A549 (cell line): ENCODE measurements at regions not wholly inside any gene's neighbourhood (a gene's known extent, or its start where the extent isn't known, plus 50 kb on each side); places are given as distances from the start of the nearest gene placed in this dataset.

Experiments used
- ATAC-seq, 2 experiments: fragments of 200-7000 bp in 1 of 2; fragments of >200 bp in 1 of 2; cut with Nextera tagmentation in 1 of 2; cut with Tn5 transposase in 1 of 2; 3 replicates each; pipeline versions ENCODE4 v1.8.0 to v1.9.1; 2018 to 2020; ENCODE audit warnings: mild to moderate bottlenecking in 1 of 2, moderate library complexity in 1 of 2
- CTCF ChIA-PET: fragments of 300-600 bp; sonication (Branson Sonifier 250); formaldehyde crosslinking; extraction: SDS; loops from one replicate; lab custom pipeline; 2021; ENCODE audit warnings: antibody characterized with exemption, inconsistent platforms; lab: Yijun Ruan, JAX
- POLR2A ChIA-PET: fragments of 350-600 bp; formaldehyde crosslinking; extraction: SDS; loops from one replicate; lab custom pipeline; 2021; ENCODE audit warnings: antibody characterized with exemption, inconsistent platforms; lab: Yijun Ruan, JAX
- DNase-seq, 2 experiments: peaks; one replicate each; pipeline versions ENCODE4 v3.0.0 to v3.0.0-alpha.2; 2011 to 2016; ENCODE audit warnings: low read depth in 1 of 2, low spot score in 1 of 2
- FAIRE-seq: peaks from 2 replicates; lab custom pipeline; 2011; peaks lifted over from hg19 to GRCh38; lab: Jason Lieb, UNC
- H3K27ac ChIP-seq, 2 experiments: fragments of >200 bp; sonication (Bioruptor Twin); formaldehyde crosslinking; 3 replicates each; pipeline ENCODE4 v1.5.1; 2016 to 2017
- H3K4me1 ChIP-seq: fragments of >200 bp; sonication (Bioruptor Twin); formaldehyde crosslinking; 3 replicates; pipeline ENCODE4 v1.6.1; 2016
- H3K4me2 ChIP-seq: fragments of >200 bp; sonication (Bioruptor Twin); formaldehyde crosslinking; 3 replicates; pipeline ENCODE4 v1.6.1; 2016
- H3K4me3 ChIP-seq: fragments of >200 bp; sonication (Bioruptor Twin); formaldehyde crosslinking; 3 replicates; pipeline ENCODE4 v1.5.1; 2016
- H3K9me3 ChIP-seq: fragments of >200 bp; sonication (Bioruptor Twin); formaldehyde crosslinking; 3 replicates; pipeline ENCODE4 v1.6.1; 2016
- CBX8 ChIP-seq: fragments of 200-600 bp; sonication (generic); IDR thresholded peaks from 2 replicates; pipeline ENCODE4 v1.6.1; 2016
- CHD4 ChIP-seq: fragments of 200-600 bp; sonication (generic); IDR thresholded peaks from 2 replicates; pipeline ENCODE4 v1.6.1; 2016; ENCODE audit warnings: antibody characterized with exemption, mild to moderate bottlenecking, borderline replicate concordance
- EP300 ChIP-seq, 2 experiments: fragments of >200 bp; sonication (Bioruptor Twin); formaldehyde crosslinking; IDR thresholded peaks; 2 replicates in 1 of 2; 3 replicates in 1 of 2; pipeline ENCODE4 v1.6.1; 2016 to 2017
- HDAC2 ChIP-seq: fragments of 200-600 bp; sonication (generic); IDR thresholded peaks from 2 replicates; pipeline ENCODE4 v1.6.1; 2016
- HMGXB4 ChIP-seq: fragments of 250-450 bp; sonication (Bioruptor Pico); IDR thresholded peaks from 2 replicates; pipeline ENCODE4 v1.5.0; 2021; ENCODE audit warnings: mild to moderate bottlenecking, moderate library complexity, borderline replicate concordance
- HOXA7 ChIP-seq: fragments of 250-450 bp; sonication (Bioruptor Pico); IDR thresholded peaks from 2 replicates; pipeline ENCODE4 v1.5.0; 2020; ENCODE audit warnings: mild to moderate bottlenecking, moderate library complexity
- NPAS2 ChIP-seq: fragments of 250-450 bp; sonication (Bioruptor Pico); IDR thresholded peaks from 2 replicates; pipeline ENCODE4 v1.8.0; 2022; ENCODE audit warnings: mild to moderate bottlenecking, moderate library complexity, borderline replicate concordance
- NR3C1 ChIP-seq: fragments of >200 bp; sonication (Bioruptor Twin); formaldehyde crosslinking; IDR thresholded peaks from 3 replicates; pipeline ENCODE4 v1.6.1; 2017
- RARB ChIP-seq: fragments of 250-450 bp; sonication (Bioruptor Pico); IDR thresholded peaks from 2 replicates; pipeline ENCODE4 v1.8.0; 2021; ENCODE audit warnings: mild to moderate bottlenecking, moderate library complexity
- RNF2 ChIP-seq: fragments of 200-600 bp; sonication (generic); IDR thresholded peaks from 2 replicates; pipeline ENCODE4 v1.6.1; 2016; ENCODE audit warnings: low read depth, mild to moderate bottlenecking, antibody characterized with exemption, moderate library complexity, borderline replicate concordance
- SMC3 ChIP-seq: fragments of >200 bp; sonication (Bioruptor Twin); formaldehyde crosslinking; IDR thresholded peaks from 3 replicates; pipeline ENCODE4 v1.6.1; 2018; ENCODE audit warnings: inconsistent platforms
- SREBF2 ChIP-seq: fragments of 450-650 bp; IDR thresholded peaks from 2 replicates; pipeline ENCODE4 v1.6.1; 2014; ENCODE audit warnings: mild to moderate bottlenecking, moderate library complexity
- TP53 ChIP-seq: fragments of 250-450 bp; sonication (Bioruptor Pico); IDR thresholded peaks from 2 replicates; pipeline ENCODE4 v1.5.0; 2021; ENCODE audit warnings: mild to moderate bottlenecking, moderate library complexity
- ZSCAN20 ChIP-seq: fragments of 250-450 bp; sonication (Bioruptor Pico); IDR thresholded peaks from 2 replicates; pipeline ENCODE4 v1.8.0; 2022; ENCODE audit warnings: mild to moderate bottlenecking, moderate library complexity
- WGBS: methylation state at CpG from one replicate; pipeline ENCODE4 v1.1.6; 2017; ENCODE audit errors: missing lambda C conversion rate; 5-methylcytosine and 5-hydroxymethylcytosine counted together
- TF ChIP-seq, protein P1 (sequence below): fragments of >200 bp; sonication (Bioruptor Twin); formaldehyde crosslinking; IDR thresholded peaks from 2 replicates; pipeline ENCODE4 v1.6.1; 2016
- TF ChIP-seq, protein P2 (sequence below): IDR thresholded peaks from 2 replicates; pipeline ENCODE4 v1.6.1; 2012
- TF ChIP-seq, protein P3 (sequence below): IDR thresholded peaks from 2 replicates; pipeline ENCODE4 v1.6.1; 2012
- TF ChIP-seq, protein P4 (sequence below): fragments of >200 bp; sonication (Bioruptor Twin); formaldehyde crosslinking; IDR thresholded peaks from 3 replicates; pipeline ENCODE4 v1.6.1; 2016

- DNase-seq: no peak
- no peak overlapping the region for H3K27ac ChIP-seq
- CTCF ChIA-PET: interaction anchor here (0.6 kb wide), 1 partner anchor 557 kb away, joined by 3 read pairs; no protein-coding TSS in a partner anchor
- TF ChIP-seq NPAS2 (CRISPR knock-in tag) (no peak), RNF2 (no peak), RARB (no peak), NR3C1 (no peak), HMGXB4 (CRISPR knock-in tag) (no peak), ZSCAN20 (no peak), SREBF2 (no peak)
- TF ChIP-seq, all 56 proteins: peak for 0
- no peak for ATAC-seq
- FAIRE-seq: no peak
- H3K4me3 ChIP-seq: no peak overlapping the region
- WGBS: 63% methylated on average over 7 of the region's 7 CpGs
- no peak overlapping the region for H3K4me2 ChIP-seq
- no peaks in the 10 kb centered on the region for H3K9me3 ChIP-seq
- POLR2A ChIA-PET: no interaction called here
- no peaks in the 10 kb centered on the region for H3K4me1 ChIP-seq
Observed at GRCh38 chr14:95387826-95388445, 68.2 kb upstream of the CLMN start.

DNA sequence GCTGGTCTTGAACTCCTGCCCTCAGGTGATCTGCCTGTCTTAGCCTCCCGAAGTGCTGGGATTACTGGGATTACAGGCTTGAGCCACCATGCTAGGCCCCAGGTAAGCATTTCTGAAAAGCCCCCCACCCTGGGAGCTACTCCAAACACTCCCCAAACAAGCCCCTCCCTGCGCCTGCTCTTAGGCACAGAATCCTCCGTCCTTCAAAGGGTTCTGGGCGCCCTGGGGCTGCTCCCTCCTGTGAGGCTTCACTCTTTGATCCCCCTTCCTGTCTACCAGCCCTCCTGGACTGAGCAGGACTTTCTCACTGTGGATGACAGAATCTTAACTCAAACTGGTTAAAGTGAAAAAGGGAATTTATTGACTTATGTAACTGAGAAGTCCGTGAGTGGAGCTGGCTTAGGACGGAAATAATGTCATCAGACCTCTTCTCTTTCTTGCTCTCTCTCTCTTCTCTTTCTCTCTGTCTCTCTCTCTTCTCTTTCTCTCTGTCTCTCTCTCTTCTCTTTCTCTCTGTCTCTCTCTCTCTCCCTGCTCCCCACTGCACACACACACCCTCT, 66.9 kb upstream of the CLMN start:
- Histone ChIP-seq H3K9me3 (no peaks in the 10 kb centered on the region), H3K27ac (no peak overlapping the region), H3K4me3 (no peak overlapping the region), H3K4me2 (no peak overlapping the region), H3K4me1 (no peaks in the 10 kb centered on the region)
- CTCF ChIA-PET: interaction anchor here (1.3 kb wide), 1 partner anchor 46 kb away, joined by 3 read pairs; no protein-coding TSS in a partner anchor
- POLR2A ChIA-PET: no interaction called here
- DNase-seq (no peak), ATAC-seq (no peak)
- WGBS: 51% methylated on average over 6 of the region's 6 CpGs
- no peak for TF ChIP-seq NR3C1
- TF ChIP-seq, protein P1, sequence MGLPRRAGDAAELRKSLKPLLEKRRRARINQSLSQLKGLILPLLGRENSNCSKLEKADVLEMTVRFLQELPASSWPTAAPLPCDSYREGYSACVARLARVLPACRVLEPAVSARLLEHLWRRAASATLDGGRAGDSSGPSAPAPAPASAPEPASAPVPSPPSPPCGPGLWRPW: no peak
- TF ChIP-seq EP300 (IDR thresholded peaks at IDR 0.05): no peak
- no peak for TF ChIP-seq CHD4
- TF ChIP-seq, protein P2, sequence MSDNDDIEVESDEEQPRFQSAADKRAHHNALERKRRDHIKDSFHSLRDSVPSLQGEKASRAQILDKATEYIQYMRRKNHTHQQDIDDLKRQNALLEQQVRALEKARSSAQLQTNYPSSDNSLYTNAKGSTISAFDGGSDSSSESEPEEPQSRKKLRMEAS: no peak
- TF ChIP-seq TP53: no peak
- no peak for TF ChIP-seq HMGXB4 (CRISPR knock-in tag)
- TF ChIP-seq CBX8: no peak
- TF ChIP-seq HDAC2: no peak
- TF ChIP-seq, protein P3, sequence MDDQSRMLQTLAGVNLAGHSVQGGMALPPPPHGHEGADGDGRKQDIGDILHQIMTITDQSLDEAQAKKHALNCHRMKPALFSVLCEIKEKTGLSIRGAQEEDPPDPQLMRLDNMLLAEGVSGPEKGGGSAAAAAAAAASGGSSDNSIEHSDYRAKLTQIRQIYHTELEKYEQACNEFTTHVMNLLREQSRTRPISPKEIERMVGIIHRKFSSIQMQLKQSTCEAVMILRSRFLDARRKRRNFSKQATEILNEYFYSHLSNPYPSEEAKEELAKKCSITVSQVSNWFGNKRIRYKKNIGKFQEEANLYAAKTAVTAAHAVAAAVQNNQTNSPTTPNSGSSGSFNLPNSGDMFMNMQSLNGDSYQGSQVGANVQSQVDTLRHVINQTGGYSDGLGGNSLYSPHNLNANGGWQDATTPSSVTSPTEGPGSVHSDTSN: no peak
- TF ChIP-seq HOXA7 (CRISPR knock-in tag): no peak
- TF ChIP-seq SMC3: no peak
- TF ChIP-seq, protein P4, sequence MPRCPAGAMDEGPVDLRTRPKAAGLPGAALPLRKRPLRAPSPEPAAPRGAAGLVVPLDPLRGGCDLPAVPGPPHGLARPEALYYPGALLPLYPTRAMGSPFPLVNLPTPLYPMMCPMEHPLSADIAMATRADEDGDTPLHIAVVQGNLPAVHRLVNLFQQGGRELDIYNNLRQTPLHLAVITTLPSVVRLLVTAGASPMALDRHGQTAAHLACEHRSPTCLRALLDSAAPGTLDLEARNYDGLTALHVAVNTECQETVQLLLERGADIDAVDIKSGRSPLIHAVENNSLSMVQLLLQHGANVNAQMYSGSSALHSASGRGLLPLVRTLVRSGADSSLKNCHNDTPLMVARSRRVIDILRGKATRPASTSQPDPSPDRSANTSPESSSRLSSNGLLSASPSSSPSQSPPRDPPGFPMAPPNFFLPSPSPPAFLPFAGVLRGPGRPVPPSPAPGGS: no peak
- TF ChIP-seq, all 56 proteins: peak for 0
- FAIRE-seq: no peak
